ENCODE measurements at regions not wholly inside any gene's neighbourhood (a gene's known extent, or its start where the extent isn't known, plus 50 kb on each side); places are given as distances from the start of the nearest gene placed in this dataset.
"Not testable (repeated sequence)": the region's sequence is repeated elsewhere in the genome, so short reads cannot be mapped to it uniquely, and the experiment has no call there.

- DNase-seq (ENCODE audit: low read depth) = no peak
- no peak overlapping the region for H3K4me3 ChIP-seq (ENCODE audit: low read depth, low read length)
- in situ Hi-C loops (cut with HindIII; ENCODE audit: low sequenced_read_pairs) = no loop called here
- TF ChIP-seq CTCF (IDR thresholded peaks at IDR 0.05; ENCODE audit: low read depth, low read length, missing control alignments) = no peak
Observed at GRCh38 chr11:130533871-130534270, 85.4 kb downstream of the ADAMTS15 start.

DNA sequence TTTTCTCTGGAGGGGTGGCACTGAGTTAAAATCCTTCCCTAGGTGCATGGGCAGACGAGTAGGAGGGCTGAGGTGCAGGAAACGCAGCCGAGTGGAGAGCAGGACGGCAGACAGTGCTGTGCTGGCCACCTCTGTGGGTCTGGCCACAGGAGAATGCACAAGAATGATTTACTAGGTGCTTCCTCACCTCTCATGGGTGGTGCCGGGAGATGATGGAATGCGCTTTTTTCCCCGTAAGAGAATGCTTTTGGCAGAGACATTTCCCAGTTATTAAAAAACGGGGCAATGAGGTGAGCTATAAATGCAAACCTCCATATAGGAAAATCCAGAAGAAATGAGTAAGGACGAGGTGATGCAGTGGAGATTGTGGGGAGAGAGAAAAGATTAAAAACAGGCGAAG, 86.1 kb downstream of the ADAMTS15 start:
- no peak for TF ChIP-seq CTCF (IDR thresholded peaks at IDR 0.05; ENCODE audit: low read depth, low read length, missing control alignments)
- DNase-seq (ENCODE audit: low read depth) = no peak
- in situ Hi-C loops (cut with HindIII; ENCODE audit: low sequenced_read_pairs) = no loop called here
- no peak overlapping the region for H3K4me3 ChIP-seq (ENCODE audit: low read depth, low read length)

DNA sequence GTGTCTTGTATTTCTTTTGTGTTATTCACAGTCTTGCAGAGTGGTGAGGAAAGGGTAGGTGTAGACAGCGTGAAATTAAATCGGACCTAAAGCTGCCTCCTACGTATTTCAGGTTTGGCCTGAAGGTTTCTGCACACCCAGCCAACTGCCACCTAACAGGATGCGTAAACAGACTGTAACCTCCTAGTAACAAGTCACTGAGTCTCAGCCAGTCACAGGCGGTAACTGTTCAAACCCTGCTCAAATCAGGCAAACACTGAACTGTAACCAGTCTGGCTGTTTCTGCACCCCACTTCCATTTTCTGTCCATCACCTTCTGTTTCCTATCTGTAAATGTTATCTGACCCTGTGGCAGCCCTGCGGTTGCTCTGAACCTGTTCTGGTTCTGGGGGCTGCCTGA, 87.1 kb downstream of the ADAMTS15 start:
- no peak for TF ChIP-seq CTCF (IDR thresholded peaks at IDR 0.05; ENCODE audit: low read depth, low read length, missing control alignments)
- in situ Hi-C loops (cut with HindIII; ENCODE audit: low sequenced_read_pairs) = no loop called here
- no peak overlapping the region for H3K4me3 ChIP-seq (ENCODE audit: low read depth, low read length)
- DNase-seq (ENCODE audit: low read depth) = no peak

GRCh38 chr11:130536106-130537040, 87.9 kb downstream of the ADAMTS15 start:
- TF ChIP-seq CTCF (IDR thresholded peaks at IDR 0.05; ENCODE audit: low read depth, low read length, missing control alignments) = no peak
- in situ Hi-C loops (cut with HindIII; ENCODE audit: low sequenced_read_pairs) = no loop called here

GRCh38 chr11:130539680-130540079, 91.2 kb downstream of the ADAMTS15 start:
- DNase-seq (ENCODE audit: low read depth); H3K4me3 ChIP-seq (ENCODE audit: low read depth, low read length); in situ Hi-C loops (cut with HindIII; ENCODE audit: low sequenced_read_pairs): not testable (repeated sequence)

More at GRCh38 chr11:130536106-130537040, 87.9 kb downstream of the ADAMTS15 start:
- H3K4me3 ChIP-seq (ENCODE audit: low read depth, low read length) = no peak overlapping the region
- no peak for DNase-seq (ENCODE audit: low read depth)

- no peak for TF ChIP-seq CTCF (IDR thresholded peaks at IDR 0.05; ENCODE audit: low read depth, low read length, missing control alignments)
- DNase-seq (ENCODE audit: low read depth) = no peak
- in situ Hi-C loops (cut with HindIII; ENCODE audit: low sequenced_read_pairs) = no loop called here
- no peak overlapping the region for H3K4me3 ChIP-seq (ENCODE audit: low read depth, low read length)
Observed at GRCh38 chr11:130544266-130544665, 95.8 kb downstream of the ADAMTS15 start.

GRCh38 chr11:130545449-130546072, 97.1 kb downstream of the ADAMTS15 start:
- no peak for DNase-seq (ENCODE audit: low read depth)
- in situ Hi-C loops (cut with HindIII; ENCODE audit: low sequenced_read_pairs) = no loop called here
- TF ChIP-seq CTCF (IDR thresholded peaks at IDR 0.05; ENCODE audit: low read depth, low read length, missing control alignments) = no peak
- no peak overlapping the region for H3K4me3 ChIP-seq (ENCODE audit: low read depth, low read length)

Data from astrocyte of the cerebellum (primary cell).